Thoracic aorta (tissue), 2 donors: ENCODE measurements at regions not wholly inside any gene's neighbourhood (a gene's known extent, or its start where the extent isn't known, plus 50 kb on each side); places are given as distances from the start of the nearest gene placed in this dataset.

Source experiments
- ATAC-seq: fragments of 150-250 bp; one replicate; pipeline ENCODE4 v1.8.0; 2017; ENCODE audit warnings: low read depth; ENCODE audit not compliant: insufficient number of reproducible peaks, low FRiP score
- DNase-seq: peaks from one replicate; pipeline ENCODE4 v3.0.0-alpha.2; 2020; ENCODE audit warnings: low spot score
- H3K27ac ChIP-seq, 2 donors: fragments of 200-600 bp; sonication (generic); 1 replicate in 1 of 2; 2 replicates in 1 of 2; pipeline ENCODE4 v1.5.1; 2016; ENCODE audit warnings: mild to moderate bottlenecking in 2 of 2, moderate library complexity in 2 of 2
- H3K27me3 ChIP-seq: fragments of 200-600 bp; sonication (generic); replicated peaks from 2 replicates; pipeline ENCODE4 v1.6.0; 2016; ENCODE audit warnings: mild to moderate bottlenecking; ENCODE audit not compliant: insufficient read depth
- H3K36me3 ChIP-seq: fragments of 200-600 bp; sonication (generic); one replicate; pipeline ENCODE4 v1.5.1; 2016
- H3K4me1 ChIP-seq, 2 donors: fragments of 200-600 bp; sonication (generic); 1 replicate in 1 of 2; 2 replicates in 1 of 2; pipeline versions ENCODE4 v1.5.1 to v1.6.0; 2016; ENCODE audit warnings: low read depth in 2 of 2, mild to moderate bottlenecking in 1 of 2; ENCODE audit not compliant: control insufficient read depth in 1 of 2
- H3K4me3 ChIP-seq: fragments of 200-600 bp; sonication (generic); 2 replicates; pipeline ENCODE4 v1.5.1; 2016; ENCODE audit warnings: mild to moderate bottlenecking
- H3K9me3 ChIP-seq: fragments of 200-600 bp; sonication (generic); 2 replicates; pipeline ENCODE4 v1.5.1; 2016
- TF ChIP-seq, protein P1 (sequence below): fragments of 200-600 bp; sonication (generic); IDR thresholded peaks from one replicate; pipeline ENCODE4 v1.5.1; 2019; ENCODE audit warnings: antibody characterized with exemption

DNA sequence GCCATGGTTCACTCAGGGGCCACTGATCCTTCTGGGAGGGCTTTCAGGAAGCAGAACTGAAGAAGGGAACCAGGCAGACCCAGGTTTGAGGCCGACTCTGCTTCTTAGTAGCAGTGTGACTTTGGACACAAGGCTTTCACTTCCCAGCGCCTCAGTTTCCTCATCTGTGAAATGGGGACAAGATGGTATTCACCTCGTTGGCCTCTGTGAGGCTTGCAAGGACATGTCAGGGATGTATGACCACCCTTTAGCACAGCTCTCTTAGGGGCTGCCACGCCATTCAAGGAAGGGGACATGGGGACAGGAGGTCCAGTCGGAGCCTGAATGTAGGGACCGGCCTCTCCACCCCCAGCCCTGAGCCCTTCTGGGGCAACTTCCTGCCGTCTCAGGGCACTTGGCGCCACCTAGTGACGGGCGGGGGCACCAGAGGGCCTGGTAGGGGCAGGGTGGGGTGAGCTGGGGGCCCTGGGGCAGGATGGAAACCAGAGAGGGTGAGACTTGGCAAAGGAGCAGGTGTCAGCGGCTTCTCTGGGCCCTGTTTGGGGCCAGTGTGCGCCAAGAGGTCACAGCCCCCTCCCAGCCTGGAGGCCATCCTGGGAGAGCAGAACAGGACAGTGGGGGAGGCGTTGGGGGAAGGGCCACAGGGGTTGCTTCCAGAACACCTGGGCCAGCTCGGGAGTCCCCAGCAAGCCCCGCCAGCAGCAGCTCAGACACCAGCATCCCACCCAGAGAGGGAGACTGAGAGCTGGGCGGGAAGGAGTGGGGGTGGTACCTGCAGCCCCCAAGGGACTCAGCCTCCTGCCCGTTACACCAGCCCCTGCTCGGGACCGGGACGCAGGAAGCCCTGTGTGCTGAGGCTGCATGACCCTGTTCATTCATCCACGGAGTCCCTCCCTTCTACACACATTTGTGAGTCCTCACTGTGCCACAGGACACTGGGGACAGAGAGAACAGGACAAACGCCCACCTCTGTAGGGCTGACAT, 102.5 kb upstream of the TARDBP start:
- no peak for DNase-seq
- Histone ChIP-seq H3K36me3 (no peaks in the 10 kb centered on the region), H3K27me3 (no peaks in the 10 kb centered on the region), H3K27ac (no peak overlapping the region), H3K9me3 (no peaks in the 10 kb centered on the region), H3K4me3 (no peak overlapping the region), H3K4me1 (no peaks in the 10 kb centered on the region)
- TF ChIP-seq, protein P1, sequence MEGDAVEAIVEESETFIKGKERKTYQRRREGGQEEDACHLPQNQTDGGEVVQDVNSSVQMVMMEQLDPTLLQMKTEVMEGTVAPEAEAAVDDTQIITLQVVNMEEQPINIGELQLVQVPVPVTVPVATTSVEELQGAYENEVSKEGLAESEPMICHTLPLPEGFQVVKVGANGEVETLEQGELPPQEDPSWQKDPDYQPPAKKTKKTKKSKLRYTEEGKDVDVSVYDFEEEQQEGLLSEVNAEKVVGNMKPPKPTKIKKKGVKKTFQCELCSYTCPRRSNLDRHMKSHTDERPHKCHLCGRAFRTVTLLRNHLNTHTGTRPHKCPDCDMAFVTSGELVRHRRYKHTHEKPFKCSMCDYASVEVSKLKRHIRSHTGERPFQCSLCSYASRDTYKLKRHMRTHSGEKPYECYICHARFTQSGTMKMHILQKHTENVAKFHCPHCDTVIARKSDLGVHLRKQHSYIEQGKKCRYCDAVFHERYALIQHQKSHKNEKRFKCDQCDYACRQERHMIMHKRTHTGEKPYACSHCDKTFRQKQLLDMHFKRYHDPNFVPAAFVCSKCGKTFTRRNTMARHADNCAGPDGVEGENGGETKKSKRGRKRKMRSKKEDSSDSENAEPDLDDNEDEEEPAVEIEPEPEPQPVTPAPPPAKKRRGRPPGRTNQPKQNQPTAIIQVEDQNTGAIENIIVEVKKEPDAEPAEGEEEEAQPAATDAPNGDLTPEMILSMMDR, result peak; percentile 23
- ATAC-seq, result no peak

DNA sequence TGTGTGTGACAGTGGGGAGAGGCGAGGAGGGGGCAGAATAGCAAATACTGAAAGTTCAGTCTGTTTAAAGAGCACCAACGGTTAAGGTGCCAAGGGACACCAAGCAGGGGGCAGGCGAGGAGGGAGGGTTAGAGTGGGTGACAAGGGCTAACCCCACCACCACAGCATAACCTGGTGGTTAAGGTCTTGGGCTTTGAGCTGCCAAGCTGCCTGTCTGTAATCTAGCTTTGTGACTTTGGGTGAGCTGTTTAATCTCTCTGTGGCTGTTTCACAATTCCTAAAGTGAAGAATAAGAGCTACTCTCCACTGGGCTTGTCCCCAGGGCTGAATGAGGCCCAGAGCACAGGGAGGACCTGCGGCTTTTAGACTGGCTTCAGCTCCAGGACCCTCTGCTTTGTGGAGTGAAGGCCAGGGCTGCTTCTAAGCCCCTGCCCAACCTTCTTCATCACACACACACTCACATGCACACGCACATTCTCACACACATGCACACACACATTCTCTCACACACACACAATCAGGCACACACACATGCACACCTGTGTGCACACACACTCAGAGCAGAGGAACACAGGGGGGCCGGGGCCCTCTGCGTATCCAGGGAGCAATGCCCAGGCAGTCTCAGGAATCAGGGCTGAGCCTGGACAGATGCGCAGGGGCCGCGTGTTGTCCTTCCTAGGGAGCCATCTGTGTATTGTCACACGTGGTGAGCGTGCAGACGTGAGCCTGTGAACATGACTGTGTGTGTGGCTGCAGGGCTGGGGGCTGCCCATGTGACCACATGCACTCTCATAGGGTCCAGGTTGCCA, 101.6 kb upstream of the TARDBP start:
- TF ChIP-seq, protein P1, result no peak
- H3K9me3 ChIP-seq, result no peaks in the 10 kb centered on the region
- no peak overlapping the region for H3K27ac ChIP-seq
- no peaks in the 10 kb centered on the region for H3K4me1 ChIP-seq
- no peak overlapping the region for H3K4me3 ChIP-seq
- no peak for ATAC-seq
- no peaks in the 10 kb centered on the region for H3K27me3 ChIP-seq
- no peaks in the 10 kb centered on the region for H3K36me3 ChIP-seq
- DNase-seq, result no peak

- TF ChIP-seq, protein P1, result no peak
- ATAC-seq, result no peak
These were observed 100.8 kb upstream of the TARDBP start for GRCh38 chr1:10911490-10912166.

DNA sequence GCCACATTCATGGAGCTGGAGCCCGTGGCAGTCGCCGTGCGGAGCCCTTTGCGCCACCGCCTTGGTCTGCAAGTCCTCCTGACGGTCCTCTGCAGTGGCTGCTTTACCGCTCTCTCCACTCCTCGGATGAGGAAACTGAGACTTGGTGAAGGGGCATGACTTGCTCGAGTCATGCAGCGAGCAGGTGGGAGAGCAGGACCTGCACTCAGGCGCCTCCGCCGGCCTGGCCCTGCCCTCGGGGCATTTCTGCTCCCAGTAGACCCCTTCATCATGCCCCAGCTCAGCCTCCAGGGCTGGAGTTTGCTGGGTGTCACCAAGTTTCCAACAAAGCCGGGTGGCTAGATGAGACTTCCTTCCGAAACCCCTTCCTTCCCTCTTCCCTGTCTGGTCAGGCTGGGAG, 100.0 kb upstream of the TARDBP start:
- TF ChIP-seq, protein P1, result no peak
- H3K4me3 ChIP-seq, result no peak overlapping the region
- H3K4me1 ChIP-seq, result no peaks in the 10 kb centered on the region
- H3K9me3 ChIP-seq, result no peaks in the 10 kb centered on the region
- H3K36me3 ChIP-seq, result no peaks in the 10 kb centered on the region
- H3K27ac ChIP-seq, result no peak overlapping the region
- H3K27me3 ChIP-seq, result no peaks in the 10 kb centered on the region
- DNase-seq (no peak), ATAC-seq (no peak)

More at GRCh38 chr1:10911490-10912166, 100.8 kb upstream of the TARDBP start:
- DNase-seq, result no peak
- Histone ChIP-seq H3K9me3 (no peaks in the 10 kb centered on the region), H3K27ac (no peak overlapping the region), H3K36me3 (no peaks in the 10 kb centered on the region), H3K4me3 (no peak overlapping the region), H3K27me3 (no peaks in the 10 kb centered on the region), H3K4me1 (no peaks in the 10 kb centered on the region)

DNA sequence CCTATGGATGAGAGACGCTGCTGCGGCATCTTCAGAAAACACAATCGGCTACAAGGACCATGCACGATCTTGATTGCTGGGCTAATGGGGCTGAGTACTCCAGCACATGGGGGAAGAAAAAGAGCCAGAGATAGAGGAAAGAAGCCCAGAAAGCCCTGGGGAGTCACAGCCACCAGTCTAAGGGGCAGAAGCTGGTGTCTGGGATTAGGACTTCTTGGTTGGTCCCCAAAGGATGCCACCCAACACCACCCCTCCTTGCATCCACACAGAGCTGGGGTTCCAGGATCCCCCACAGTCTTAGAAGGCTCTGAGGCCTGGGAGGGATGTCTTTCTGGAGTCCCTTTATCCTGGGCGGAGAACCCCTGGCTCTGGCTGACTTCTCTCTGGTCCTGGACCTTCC, 98.4 kb upstream of the TARDBP start:
- H3K9me3 ChIP-seq, result no peaks in the 10 kb centered on the region
- ATAC-seq (no peak), DNase-seq (no peak)
- H3K4me3 ChIP-seq, result no peak overlapping the region
- H3K4me1 ChIP-seq, result no peaks in the 10 kb centered on the region
- H3K27me3 ChIP-seq, result no peaks in the 10 kb centered on the region
- H3K36me3 ChIP-seq, result no peaks in the 10 kb centered on the region
- H3K27ac ChIP-seq, result no peak overlapping the region
- TF ChIP-seq, protein P1, result no peak
